Dermis microvascular lymphatic vessel endothelial cell (primary cell): ENCODE measurements at regions not wholly inside any gene's neighbourhood (a gene's known extent, or its start where the extent isn't known, plus 50 kb on each side); places are given as distances from the start of the nearest gene placed in this dataset.
A peak's percentile ranks its signal among the peaks of the same experiment; 100 is the strongest.

ENCODE experiments used
- DNase-seq, 2 donors: peaks; one replicate each; pipeline versions ENCODE4 v3.0.0 to v3.0.0-alpha.2; 2010; ENCODE audit warnings: low read depth in 2 of 2

- no peak for DNase-seq
These were observed 73.2 kb upstream of the GALNT5 start for GRCh38 chr2:157184161-157184895.

GRCh38 chr2:157185476-157186227, 71.9 kb upstream of the GALNT5 start:
- no peak for DNase-seq

- peak; percentile 26 to 72 for DNase-seq
These were observed 67.4 kb upstream of the GALNT5 start for GRCh38 chr2:157190151-157190550.

DNA sequence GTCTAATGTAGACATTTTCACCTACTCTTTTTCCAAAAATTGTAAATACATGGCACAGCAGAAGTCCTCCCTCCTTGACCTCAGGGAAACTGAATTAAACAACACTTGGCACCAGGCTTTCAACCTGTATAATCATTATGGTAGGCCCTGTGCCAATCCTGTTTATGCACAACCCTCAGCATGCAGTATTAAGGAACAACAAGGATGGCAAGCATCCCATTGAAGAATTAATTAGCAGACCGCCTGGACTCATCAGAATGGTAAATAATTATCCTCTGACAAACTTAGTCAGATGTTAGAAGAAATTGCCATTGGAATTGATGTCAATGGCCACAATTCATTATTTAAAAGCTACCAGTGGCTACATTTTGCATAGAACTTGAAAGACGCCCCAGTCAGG, 66.3 kb upstream of the GALNT5 start:
- DNase-seq = no peak

GRCh38 chr2:157192445-157193423, 64.8 kb upstream of the GALNT5 start:
- DNase-seq = no peak

DNA sequence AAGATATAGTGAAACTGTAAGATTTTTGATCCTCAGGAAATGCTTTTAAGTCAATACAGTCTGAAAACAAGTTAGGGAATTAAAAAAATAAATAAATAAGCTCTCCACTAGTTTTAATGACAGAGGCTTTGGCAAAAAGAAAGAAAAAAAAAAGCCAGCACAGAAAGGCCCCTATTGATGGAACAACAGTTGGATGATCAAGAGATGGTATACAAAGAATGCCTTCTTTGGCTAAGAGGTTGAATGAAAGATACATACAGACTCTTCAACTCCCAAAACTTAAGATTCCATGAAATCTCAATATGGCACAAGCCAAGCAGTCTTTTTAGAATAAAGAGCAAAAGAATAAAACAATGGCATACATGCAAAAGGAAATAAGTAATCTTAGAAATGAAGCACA, 64.0 kb upstream of the GALNT5 start:
- DNase-seq = no peak

GRCh38 chr2:157194097-157194688, 63.3 kb upstream of the GALNT5 start:
- DNase-seq = peak; percentile 46 to 64

DNA sequence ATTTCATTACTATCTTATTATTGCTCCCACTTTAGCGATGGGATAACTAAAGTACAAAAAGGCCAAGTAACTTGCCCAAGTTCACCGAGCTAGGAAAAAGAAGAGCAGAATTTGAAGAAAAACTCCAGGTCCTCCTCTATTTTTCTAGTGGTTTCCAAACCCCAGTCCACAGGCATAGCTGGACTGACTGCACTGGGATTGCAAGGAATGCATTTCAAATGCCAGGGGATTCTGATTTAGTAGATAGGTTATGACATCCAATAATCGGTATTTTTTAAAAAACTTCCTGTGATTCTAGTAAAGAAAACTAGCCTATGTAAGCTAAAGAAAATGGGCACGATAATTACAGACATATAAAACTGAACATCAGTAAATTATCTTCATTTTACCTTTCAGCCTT, 62.7 kb upstream of the GALNT5 start:
- no peak for DNase-seq

GRCh38 chr2:157196956-157197355, 60.5 kb upstream of the GALNT5 start:
- no peak for DNase-seq

- DNase-seq = no peak
These were observed 59.7 kb upstream of the GALNT5 start for GRCh38 chr2:157197848-157198247.

GRCh38 chr2:157203651-157204050, 53.9 kb upstream of the GALNT5 start:
- no peak for DNase-seq

DNA sequence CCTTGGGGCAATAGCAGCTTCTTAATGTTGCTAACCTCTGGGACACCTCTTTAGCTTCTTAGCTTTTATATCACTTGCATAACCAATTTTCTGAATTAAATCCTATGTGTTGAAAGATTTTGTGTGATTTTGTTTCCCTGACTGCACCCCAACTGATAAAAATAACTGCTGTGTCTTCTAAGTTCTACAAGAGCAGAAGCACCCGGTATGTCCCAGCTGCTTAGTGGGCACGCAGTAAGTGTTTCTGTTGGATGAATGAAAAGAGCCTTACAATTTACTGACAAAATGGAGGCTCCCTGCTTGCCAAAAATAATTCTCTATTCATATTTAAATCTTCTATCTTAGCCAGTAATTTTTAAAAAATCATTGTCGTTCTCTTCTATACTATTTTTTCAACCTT, 53.1 kb upstream of the GALNT5 start:
- no peak for DNase-seq

DNA sequence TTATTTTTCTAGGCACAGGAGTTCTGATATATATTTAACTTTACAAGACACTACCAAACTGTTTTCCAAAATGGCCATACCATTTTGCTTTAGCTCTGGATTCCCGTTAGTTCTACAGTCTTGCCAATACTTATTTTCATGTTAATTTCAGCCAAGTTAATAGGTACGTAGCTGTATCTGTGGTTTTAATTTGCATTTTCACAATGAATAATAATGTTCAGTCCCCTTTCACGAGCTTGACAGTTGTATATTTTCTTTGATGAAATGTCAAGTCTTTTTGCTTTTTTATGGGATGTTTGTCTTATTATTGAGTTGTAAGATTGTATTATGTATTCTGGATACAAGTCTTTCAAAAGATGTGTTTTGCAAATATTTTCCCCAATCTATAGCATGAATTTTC, 50.6 kb upstream of the GALNT5 start:
- no peak for DNase-seq
